HG02973 (cell line): ENCODE measurements at regions not wholly inside any gene's neighbourhood (a gene's known extent, or its start where the extent isn't known, plus 50 kb on each side); places are given as distances from the start of the nearest gene placed in this dataset.

Experiments
- ATAC-seq: cut with Tn5 transposase; IDR thresholded peaks from one replicate; pipeline ENCODE4 v1.9.1; 2021; ENCODE audit warnings: moderate library complexity; ENCODE audit not compliant: unreplicated experiment

DNA sequence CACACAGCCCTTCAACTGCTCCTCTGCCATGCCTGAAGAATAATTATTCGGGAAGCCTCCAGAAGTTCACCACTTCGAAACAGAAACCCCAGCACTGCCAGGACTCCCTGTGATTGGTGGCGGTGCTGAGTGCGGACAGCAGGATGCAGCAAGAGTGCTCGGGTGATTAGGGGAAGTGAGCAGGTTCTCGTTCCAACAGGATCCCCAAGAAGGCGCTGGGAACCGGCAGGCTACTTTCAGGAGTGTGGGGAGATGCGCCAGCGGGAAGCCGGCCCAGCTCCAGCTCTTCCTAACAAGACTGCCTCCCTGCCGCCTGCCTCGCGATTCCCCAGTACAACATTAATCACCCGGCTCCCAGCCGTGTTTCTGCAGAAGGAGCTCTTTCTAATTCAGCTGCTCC lies 630.2 kb downstream of the BRD1 start:
- ATAC-seq = no peak

DNA sequence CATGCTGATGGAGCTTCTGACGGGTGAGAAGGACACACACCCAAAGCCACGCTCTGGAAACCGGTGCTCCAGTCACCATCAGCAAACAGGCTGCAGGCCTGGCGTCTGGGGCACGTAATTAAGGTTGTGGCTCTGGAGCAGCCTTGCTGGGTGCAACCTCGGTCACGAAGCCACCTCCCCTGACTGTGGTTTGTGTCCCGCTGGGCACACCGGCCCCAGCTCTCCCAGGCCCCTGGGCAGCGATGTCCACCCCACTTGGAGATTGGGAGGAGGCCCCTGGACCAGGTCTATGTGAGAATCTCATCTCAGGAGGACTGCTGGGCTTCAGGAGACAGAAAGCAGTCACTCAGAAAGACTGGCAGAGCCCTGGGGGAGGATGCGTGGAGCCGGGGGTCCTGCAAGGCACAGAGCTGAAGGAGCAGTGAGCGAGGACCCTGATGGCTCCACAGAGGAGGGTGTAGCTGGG lies 631.6 kb downstream of the BRD1 start:
- no peak for ATAC-seq

DNA sequence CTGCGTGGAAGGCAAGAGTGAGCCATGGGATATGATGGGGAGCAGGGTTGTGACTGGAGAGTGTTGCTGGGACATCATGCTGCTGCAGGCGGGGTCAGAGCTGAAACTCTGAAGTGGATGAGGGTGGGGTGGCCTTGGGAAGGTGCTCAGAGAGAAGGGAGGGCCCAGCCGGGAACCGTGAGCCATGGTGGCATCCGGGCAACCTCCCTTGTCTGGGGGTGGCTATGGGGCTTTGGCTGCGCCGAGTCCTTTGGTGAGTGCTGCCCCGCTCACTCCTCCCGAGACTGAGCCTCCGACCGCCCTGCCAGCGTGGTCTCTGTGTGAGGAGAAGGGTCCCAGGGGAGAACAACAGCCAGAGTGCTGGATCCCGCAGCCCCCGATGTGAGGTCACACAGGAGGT lies 632.0 kb downstream of the BRD1 start:
- no peak for ATAC-seq

DNA sequence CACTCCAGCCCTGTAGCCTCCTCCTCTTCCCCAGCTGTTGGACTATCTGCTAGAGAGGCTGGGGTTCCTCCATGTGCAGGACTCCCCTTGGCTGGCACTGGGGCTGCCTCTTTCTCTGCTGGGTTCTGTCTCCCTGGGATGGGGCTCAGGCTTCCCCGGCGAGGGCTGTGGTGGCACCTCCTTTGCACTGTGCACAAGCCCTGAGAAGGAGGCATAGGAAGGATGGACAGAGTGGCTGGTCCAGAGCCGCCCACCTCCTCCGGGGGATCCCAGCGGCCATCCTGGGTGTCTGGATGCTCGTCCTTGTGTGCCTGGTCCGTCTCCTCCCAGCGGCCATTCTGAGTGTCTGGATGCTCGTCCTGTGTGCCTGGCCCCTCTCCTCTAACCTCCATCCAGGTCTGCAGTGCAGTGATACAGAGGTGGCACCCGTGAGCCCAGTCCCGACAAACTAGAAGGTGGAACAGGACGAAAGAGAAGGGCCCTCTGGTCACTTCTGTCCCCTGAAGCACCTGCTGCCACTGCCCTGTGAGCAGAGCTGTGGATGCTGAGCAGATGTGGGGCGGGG lies 633.7 kb downstream of the BRD1 start:
- no peak for ATAC-seq

DNA sequence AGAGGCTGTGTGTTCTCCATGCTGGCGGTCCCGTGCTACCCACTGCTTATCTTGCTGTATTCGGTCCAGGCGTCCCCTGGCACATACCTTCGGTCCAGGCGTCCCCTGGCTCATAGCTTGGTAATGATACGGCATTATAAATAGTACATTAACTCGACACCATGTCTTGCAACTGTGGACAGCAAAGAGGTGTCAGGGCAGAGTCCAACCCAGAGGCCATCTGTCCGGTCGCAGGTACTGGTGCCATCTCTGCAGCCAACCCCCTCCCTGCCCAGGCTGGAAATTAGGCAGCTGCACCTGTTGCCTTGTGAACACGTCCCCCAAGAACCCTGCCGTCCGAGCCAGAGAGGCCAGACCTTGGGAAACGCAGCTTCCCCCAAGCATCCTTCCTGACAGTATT lies 634.3 kb downstream of the BRD1 start:
- ATAC-seq = no peak

DNA sequence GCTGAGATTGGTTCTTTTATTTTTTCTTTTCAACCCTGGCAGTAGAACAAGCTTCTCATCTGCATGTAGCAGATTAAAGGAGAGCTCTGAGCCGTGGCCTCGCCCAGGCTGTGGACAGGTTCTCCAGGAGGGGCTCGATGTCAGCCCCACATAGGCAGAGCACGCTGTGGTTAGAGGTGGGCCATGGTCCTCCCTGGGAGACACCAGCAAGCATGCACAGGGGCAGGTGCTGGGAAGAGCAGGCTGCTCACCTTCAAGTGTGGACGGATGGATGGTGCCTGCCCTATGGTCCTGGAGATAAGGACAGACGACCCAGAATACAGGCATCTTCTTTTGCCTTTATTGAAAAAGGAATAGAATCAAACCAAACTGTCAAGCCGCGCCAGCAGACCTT lies 634.8 kb downstream of the BRD1 start:
- ATAC-seq = no peak

DNA sequence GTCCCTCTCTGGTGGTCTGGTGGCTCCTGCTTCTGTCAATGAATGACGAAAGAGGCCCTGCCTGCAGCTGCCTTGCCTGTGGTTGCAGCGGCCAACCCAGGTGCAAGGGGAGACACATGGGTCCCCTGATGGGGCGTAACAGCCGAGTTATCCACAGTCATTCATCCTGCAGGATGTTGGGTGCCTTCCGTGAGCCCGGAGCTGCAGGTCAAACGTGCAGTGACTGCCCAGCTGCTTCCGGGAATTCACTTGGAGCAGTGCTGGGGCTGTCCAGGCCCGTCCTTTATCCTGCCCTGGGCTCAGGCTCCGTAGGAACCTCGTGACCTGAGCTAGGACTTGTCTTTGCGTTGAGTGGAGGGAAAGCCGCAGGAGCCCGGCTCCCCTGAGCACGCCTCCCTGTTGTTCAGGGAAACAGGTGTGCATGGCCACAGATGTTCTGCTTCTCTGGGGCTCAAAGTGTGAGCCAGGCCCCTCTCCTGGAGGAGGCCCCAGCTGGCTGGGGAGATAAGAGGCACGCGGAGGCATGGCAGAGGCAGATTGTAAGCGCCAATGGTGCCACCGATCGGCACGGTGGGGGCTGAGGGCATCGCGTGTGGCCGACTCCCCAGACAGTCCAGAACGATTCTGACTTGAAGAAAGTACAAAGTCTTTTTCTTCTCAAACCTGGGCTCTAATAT lies 635.4 kb downstream of the BRD1 start:
- no peak for ATAC-seq

DNA sequence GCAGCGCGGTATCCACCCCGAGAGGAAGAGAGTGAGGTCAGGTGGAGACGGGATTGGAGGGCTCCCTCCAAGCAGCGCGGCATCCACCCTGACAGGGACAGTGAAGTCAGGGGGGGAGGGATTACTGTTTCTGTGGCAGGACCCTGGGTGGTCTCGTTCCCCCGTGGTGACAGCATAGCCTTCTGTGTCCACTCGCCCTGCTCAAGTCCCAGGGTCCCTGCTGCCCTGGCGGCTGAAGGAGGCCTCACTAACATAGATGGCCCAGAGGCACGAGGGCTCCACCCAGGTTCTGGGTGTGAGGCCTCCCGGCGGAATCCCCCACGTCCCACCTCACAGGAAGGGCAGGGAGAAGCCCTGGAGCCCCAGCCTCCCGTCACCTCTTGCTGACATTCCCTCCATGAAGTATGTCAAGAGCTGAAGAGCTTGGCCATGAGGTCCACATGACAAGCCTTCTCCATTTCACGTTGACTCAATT lies 636.1 kb downstream of the BRD1 start:
- no peak for ATAC-seq

DNA sequence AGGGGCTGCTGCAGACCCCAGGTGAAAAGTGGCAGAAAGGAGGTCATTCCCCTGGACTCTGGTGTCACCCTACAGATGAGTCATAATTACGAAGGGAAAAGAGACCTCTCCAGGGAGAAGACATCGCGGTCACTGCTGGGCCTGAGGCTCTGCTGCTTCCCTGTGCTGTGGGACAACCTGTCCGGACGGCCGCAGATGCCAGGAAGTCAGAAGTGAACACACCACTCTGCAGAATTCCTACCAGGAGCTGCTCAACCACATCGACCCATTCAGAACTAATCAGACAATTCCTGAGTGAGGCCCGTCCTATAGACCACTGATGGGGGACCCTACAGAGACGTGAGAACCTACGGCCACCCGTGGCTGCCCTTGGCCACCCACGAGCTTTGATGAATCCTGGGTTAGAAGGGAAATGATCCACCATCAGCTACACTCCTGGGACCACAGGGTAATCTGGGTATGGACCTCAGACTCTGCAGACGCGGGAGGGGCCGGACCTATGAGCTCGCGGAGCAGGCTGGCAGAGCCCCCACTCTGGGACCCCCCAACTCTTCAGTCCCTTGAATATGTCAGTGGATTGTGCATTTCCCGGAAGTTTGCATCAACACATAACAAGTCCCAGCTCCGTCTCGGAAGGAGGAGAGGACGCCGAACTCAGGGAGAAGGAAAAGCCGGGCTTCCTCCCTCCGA lies 636.7 kb downstream of the BRD1 start:
- ATAC-seq = no peak

DNA sequence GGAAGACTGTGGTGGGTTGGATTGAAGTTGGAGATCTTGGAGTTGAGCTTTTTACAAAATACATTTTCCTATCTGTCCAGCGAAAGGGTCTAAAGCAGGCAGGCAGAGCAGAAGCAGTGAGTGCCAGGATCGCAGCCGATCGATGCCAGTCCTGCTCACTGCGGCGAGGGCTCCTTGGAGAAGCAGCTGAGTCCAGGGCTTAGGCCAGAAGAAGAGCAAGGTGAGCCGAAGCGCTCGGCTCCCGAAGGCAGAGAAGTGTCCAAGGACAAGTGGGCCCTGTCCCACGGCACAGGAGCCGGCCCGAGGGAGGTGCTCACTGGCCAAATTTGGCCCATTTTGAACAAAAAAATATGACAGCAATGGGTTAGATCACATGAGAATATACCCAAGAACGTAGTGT lies 637.8 kb downstream of the BRD1 start:
- ATAC-seq = no peak

DNA sequence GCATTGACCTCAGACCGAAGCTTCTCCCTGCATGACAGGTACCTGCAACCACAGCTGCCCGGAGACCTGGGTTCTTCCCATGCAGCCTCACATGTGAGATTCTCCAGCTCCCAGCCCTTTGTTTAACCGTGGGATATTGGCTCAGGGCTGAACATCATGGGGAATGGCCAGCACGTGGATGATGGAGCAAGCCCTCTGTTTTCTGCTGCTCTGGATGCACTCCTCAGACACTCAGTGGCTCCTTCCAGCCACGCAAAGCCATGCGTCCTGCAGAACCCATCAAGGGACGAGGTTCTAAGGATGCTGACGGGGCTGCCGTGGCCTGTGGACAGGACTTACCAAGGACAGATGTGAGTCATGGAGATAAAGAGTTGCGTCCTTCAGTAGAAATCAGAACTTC lies 639.1 kb downstream of the BRD1 start:
- ATAC-seq = no peak

DNA sequence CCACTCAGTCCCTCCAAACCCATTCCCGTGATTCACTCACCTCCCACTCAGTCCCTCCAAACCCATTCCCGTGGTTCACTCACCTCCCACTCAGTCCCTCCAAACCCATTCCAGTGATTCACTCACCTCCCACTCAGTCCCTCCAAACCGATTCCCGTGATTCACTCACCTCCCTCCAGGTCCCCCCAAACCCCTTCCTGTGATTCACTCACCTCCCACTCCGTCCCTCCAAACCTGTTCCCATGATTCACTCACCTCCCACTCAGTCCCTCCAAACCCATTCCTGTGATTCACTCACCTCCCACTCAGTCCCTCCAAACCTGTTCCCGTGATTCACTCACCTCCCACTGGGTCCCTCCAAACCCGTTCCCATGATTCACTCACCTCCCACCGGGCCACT lies 639.6 kb downstream of the BRD1 start:
- no peak for ATAC-seq

DNA sequence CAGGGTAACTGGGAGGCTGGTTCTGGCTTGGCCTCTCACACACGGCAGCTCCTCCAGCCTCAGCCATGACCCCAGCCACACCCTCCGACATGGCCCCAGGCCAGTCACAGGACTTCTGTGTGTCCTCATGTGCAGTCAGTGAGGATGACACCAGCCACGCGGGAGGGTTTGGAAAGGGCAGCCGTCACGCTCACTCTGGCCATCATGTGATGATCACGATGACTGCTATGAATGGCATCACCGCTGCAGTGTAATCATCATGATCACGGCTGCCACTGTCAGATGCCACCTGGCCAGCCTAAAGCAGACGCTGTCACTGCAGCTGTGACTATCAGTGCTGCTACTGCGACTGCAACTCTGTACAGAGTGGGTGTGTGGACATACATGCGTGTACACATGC lies 640.9 kb downstream of the BRD1 start:
- no peak for ATAC-seq

DNA sequence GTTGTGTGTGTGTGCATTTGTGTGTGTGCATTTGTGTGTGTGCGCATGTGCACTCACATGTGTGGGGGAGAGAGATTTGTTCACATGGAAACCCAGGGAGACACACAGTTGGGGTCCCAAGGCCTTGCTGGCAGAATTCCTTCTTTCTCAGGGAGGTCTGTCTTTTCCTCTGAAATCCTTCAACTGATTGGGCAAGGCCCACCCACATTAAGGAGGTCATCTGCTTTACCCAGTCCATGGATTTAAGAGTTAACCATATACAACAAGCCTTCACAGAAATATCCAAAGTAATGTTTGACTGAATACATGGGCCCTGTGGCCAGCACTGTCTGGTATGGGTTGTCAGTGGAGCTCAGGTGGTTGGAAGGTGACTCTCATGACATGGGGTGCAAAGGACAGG lies 641.4 kb downstream of the BRD1 start:
- no peak for ATAC-seq

DNA sequence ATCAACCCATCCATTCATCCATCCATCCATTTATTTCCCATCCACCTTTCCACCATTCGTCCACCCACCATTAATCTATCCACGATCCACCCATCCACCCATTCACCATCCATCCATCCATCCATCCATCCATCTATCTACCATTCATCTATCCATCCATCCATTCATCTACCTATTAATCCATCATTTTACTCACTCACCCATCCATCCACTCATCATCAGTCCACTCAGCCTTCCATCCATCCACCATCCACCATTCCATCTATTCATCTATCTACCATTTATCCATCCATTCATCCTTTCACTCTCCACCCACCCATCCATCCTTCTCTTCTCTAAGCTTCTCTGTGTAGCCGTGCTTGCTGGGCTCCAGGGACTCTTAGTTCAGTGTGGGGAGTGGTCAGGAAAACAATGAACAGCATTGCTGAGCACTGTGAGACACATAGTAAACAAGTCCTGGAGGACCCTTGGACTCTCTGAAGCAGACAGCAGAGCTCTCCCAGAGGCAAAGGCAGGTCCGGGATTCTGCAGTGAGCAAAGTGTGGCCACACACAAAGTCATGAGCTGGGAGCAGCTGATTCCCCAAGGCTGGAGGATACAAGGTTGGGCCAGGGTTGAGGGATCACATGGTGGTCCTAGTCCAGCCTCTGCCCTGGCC lies 642.2 kb downstream of the BRD1 start:
- no peak for ATAC-seq

DNA sequence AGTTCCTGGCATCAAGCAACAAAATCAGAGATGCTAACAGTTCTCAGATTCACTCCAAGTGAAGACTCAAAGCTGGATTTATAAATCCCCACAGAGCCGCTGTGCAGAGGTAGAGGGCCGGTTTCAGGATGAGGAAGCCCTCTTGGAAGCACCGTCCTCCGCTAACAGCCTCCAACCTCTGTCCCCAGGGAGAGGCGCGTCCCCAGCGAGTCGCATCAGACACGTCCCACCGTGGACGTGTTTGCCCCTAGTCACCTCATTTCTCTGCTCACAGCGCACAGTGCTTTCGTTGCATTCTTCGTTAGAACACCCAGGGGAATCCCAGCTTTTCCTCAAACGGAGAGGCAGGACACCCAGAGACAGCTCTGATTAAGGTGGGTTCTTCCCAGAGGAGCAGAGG lies 642.9 kb downstream of the BRD1 start:
- ATAC-seq = no peak

DNA sequence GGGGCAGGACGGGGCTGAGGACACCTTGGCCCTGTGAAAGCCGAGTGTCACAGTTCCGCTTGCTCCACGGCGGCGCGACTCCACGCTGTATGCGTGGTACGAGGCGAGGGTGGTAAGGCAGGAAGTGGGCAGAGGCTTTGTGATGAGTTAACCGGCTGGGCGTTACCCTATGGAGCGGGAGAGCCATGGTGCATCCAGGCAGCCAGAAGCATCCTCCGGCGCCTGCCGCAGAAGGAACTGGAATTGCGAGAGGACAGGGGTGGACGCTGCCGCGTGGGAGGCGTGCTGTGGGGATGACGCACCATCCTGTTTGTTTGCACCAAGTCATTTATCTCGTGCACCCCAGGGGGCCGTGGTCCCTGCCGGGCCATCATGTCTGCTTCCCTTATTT lies 643.9 kb downstream of the BRD1 start:
- no peak for ATAC-seq

DNA sequence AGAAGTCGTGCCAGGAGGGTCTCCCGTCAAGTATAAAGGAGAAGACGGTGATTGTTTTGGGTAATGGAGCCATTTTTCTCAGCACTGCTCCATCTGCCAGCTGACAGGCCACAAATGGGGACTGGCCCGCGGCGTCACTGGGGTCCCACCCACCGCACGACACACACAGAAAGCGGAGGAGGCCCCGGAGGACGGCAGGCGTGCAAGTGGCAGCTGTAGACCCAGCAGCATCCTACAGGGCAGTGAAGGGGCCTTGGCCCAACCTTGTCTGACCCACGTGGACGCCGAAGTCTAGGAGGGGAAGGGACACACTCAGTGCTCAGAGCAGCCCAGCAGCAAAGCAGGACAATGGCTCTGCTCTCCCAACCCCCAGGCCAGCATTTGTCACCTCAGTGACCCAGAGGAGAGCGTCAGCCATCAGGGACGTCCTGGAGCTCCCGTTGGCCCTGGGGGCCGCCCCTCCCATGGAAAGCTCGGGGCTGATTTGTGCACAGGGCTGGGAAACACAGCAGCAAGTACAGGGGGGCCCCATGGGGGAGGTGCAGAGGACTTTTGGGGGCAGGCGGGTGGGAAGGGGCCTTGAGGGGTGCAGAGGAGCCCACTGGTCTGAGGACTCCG lies 644.4 kb downstream of the BRD1 start:
- no peak for ATAC-seq

DNA sequence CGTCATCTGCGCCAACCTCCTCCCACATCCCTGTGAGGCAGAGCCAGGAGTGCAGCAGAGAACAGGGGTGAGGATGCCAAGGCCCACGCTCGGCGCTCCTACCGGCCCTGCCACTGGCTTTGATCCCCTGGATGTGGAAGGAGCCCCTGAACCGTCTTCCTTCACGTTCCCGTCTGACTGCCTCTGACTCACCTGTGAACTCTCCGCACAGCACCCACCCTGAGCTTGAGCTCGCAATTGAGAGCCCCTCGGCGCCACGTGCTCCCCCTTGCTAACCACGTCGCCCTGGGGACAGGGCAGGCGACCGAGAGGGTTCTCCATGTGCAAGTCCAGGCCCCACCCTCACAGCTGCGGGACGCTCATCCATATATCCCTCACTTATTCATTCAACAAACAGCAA lies 645.3 kb downstream of the BRD1 start:
- no peak for ATAC-seq

DNA sequence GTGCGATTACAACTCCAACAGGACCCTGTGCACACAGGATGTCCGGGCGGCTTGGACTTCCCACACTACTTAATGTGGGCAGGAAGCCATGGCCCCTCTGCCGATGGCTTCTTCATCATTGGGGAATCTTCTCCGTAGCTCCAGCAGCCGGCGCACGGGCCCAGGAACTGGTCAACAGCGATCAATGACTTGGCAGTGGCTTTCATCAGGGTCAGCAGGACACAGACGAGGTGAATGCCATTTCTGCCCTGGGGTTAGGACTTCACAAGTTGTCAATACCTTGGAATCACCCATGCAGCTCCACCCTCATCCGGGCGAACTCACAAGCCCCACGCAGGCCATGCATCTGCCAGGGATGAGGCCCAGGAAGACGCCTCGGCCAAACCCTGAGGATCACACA lies 645.7 kb downstream of the BRD1 start:
- no peak for ATAC-seq

DNA sequence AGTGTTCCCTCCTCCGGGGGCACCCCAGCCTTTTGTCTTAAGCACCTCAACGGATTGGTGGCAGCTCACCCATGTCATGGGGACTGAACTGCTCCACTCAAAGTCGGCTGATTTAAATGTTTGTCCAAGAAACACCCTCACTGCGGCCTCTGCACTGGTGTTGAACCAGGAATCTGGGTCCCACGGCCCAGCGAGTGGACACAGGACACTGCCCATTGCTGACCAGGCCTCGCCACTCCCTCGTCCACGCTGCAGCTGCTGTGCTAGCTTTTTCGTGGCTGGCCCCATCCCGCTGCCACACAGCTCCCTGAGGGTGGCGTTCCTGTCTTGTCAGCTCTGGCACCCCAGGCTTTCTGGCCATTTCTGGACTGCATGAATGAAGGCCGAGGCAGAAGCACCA lies 646.2 kb downstream of the BRD1 start:
- ATAC-seq = no peak

DNA sequence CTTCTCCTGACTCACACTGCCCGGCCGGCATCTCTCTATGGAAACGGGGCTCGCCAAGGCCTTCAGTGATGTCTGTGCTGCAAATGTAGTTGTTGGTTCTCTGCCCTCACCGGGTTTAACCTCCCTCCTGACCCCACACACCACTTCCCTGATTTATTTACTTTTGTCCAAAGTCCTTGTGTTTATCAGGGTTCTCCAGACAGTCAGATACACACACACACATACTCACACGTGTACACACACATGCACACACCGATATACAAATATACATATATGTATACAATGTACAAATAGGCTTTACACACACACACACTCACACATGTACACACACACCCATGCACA lies 647.0 kb downstream of the BRD1 start:
- ATAC-seq = no peak
